ENCODE measurements at regions not wholly inside any gene's neighbourhood (a gene's known extent, or its start where the extent isn't known, plus 50 kb on each side); places are given as distances from the start of the nearest gene placed in this dataset.

DNA sequence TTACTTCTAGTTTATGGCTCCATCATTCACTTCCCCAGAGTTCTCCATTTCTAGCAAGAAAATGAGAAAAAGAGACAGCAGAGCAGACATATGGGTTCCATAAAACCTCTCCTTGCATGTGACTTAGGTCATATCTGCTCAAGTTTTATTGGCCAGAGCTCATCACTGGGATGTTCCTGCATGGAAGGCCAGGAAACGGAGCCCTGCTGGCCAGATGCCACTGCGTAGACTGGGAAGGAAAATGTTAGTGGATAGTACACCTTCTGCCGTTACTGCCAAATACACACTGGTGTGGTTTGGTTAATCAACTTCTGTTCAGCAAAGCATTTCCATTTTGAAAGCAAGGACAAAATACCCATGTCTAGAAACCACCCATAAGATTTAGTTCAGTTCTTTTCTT, 220.6 kb upstream of the TSHZ2 start:
- TF ChIP-seq, protein P1, sequence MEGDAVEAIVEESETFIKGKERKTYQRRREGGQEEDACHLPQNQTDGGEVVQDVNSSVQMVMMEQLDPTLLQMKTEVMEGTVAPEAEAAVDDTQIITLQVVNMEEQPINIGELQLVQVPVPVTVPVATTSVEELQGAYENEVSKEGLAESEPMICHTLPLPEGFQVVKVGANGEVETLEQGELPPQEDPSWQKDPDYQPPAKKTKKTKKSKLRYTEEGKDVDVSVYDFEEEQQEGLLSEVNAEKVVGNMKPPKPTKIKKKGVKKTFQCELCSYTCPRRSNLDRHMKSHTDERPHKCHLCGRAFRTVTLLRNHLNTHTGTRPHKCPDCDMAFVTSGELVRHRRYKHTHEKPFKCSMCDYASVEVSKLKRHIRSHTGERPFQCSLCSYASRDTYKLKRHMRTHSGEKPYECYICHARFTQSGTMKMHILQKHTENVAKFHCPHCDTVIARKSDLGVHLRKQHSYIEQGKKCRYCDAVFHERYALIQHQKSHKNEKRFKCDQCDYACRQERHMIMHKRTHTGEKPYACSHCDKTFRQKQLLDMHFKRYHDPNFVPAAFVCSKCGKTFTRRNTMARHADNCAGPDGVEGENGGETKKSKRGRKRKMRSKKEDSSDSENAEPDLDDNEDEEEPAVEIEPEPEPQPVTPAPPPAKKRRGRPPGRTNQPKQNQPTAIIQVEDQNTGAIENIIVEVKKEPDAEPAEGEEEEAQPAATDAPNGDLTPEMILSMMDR (IDR thresholded peaks at IDR 0.05; ENCODE audit: low read depth, low read length, missing input control): no peak
- TF ChIP-seq RAD21 (IDR thresholded peaks at IDR 0.05) (no peak), YY1 (IDR thresholded peaks at IDR 0.05) (no peak), GABPA (IDR thresholded peaks at IDR 0.05 in 1 of 2, conservative IDR thresholded peaks at IDR 0.05 in 1 of 2) (no peak)
- TF ChIP-seq, protein P2, sequence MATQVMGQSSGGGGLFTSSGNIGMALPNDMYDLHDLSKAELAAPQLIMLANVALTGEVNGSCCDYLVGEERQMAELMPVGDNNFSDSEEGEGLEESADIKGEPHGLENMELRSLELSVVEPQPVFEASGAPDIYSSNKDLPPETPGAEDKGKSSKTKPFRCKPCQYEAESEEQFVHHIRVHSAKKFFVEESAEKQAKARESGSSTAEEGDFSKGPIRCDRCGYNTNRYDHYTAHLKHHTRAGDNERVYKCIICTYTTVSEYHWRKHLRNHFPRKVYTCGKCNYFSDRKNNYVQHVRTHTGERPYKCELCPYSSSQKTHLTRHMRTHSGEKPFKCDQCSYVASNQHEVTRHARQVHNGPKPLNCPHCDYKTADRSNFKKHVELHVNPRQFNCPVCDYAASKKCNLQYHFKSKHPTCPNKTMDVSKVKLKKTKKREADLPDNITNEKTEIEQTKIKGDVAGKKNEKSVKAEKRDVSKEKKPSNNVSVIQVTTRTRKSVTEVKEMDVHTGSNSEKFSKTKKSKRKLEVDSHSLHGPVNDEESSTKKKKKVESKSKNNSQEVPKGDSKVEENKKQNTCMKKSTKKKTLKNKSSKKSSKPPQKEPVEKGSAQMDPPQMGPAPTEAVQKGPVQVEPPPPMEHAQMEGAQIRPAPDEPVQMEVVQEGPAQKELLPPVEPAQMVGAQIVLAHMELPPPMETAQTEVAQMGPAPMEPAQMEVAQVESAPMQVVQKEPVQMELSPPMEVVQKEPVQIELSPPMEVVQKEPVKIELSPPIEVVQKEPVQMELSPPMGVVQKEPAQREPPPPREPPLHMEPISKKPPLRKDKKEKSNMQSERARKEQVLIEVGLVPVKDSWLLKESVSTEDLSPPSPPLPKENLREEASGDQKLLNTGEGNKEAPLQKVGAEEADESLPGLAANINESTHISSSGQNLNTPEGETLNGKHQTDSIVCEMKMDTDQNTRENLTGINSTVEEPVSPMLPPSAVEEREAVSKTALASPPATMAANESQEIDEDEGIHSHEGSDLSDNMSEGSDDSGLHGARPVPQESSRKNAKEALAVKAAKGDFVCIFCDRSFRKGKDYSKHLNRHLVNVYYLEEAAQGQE (IDR thresholded peaks at IDR 0.05): no peak
